H1 (cell line): ENCODE measurements at regions not wholly inside any gene's neighbourhood (a gene's known extent, or its start where the extent isn't known, plus 50 kb on each side); places are given as distances from the start of the nearest gene placed in this dataset.

Experiments used
- CTCF ChIA-PET: fragments of 300-600 bp; sonication (Branson Sonifier 250); formaldehyde crosslinking; loops from one replicate; lab custom pipeline; 2021; ENCODE audit not compliant: partially characterized antibody; lab: Charles Lee
- POLR2A ChIA-PET: fragments of 300-600 bp; sonication (Branson Sonifier 250); formaldehyde crosslinking; loops from one replicate; lab custom pipeline; 2021; ENCODE audit warnings: inconsistent platforms; ENCODE audit not compliant: partially characterized antibody; lab: Charles Lee
- DNase-seq, 2 experiments: peaks; one replicate each; pipeline versions ENCODE4 v3.0.0 to v3.0.0-alpha.2; 2010 to 2022; ENCODE audit warnings: low spot score in 2 of 2, low read depth in 1 of 2, mixed read lengths in 1 of 2
- FAIRE-seq: peaks from 2 replicates; lab custom pipeline; 2011; peaks lifted over from hg19 to GRCh38; lab: Jason Lieb, UNC
- H2AFZ ChIP-seq: 2 replicates; pipeline ENCODE4 v1.8.1; 2012; ENCODE audit warnings: low read length, inconsistent platforms
- H2AK5ac ChIP-seq: 2 replicates; pipeline ENCODE4 v1.6.1; 2013; ENCODE audit warnings: low read depth, low read length
- H2BK120ac ChIP-seq: replicated peaks from 2 replicates; pipeline ENCODE3; 2013; ENCODE audit warnings: low read depth, low read length, inconsistent platforms
- H2BK12ac ChIP-seq: 2 replicates; pipeline ENCODE4 v1.6.1; 2013; ENCODE audit warnings: low read depth, low read length
- H2BK15ac ChIP-seq: 2 replicates; pipeline ENCODE4 v1.6.1; 2013; ENCODE audit warnings: low read length
- H2BK20ac ChIP-seq: 2 replicates; pipeline ENCODE4 v1.6.1; 2013; ENCODE audit warnings: low read length
- H2BK5ac ChIP-seq: 2 replicates; pipeline ENCODE4 v1.6.1; 2013; ENCODE audit warnings: low read depth, low read length
- H3K14ac ChIP-seq: 2 replicates; pipeline ENCODE4 v1.6.1; 2013; ENCODE audit warnings: inconsistent platforms; ENCODE audit not compliant: insufficient read length
- H3K18ac ChIP-seq: 2 replicates; pipeline ENCODE4 v1.6.1; 2013; ENCODE audit warnings: low read length; ENCODE audit errors: extremely low read depth
- H3K23ac ChIP-seq: 2 replicates; pipeline ENCODE4 v1.6.1; 2013; ENCODE audit warnings: inconsistent platforms; ENCODE audit not compliant: insufficient read length
- H3K23me2 ChIP-seq: 2 replicates; pipeline ENCODE4 v1.6.1; 2013; ENCODE audit warnings: low read depth, low read length
- H3K27ac ChIP-seq: 2 replicates; pipeline ENCODE4 v1.6.1; 2011; ENCODE audit warnings: low read depth, low read length, inconsistent platforms
- H3K27me3 ChIP-seq, 4 experiments: replicated peaks in 1 of 4; 1 replicate in 1 of 4; 2 replicates in 3 of 4; pipeline versions ENCODE4 v1.6.1 to v1.8.1; 2011 to 2013; ENCODE audit warnings: low read length in 3 of 4, mild to moderate bottlenecking in 3 of 4, inconsistent platforms in 2 of 4, mixed read lengths in 2 of 4, moderate library complexity in 1 of 4; ENCODE audit not compliant: control insufficient read depth in 3 of 4, insufficient read depth in 3 of 4; ENCODE audit errors: extremely low read depth in 1 of 4
- H3K36me3 ChIP-seq, 4 experiments: 2 replicates each; pipeline versions ENCODE4 v1.6.1 to v1.8.1; 2011 to 2013; ENCODE audit warnings: mild to moderate bottlenecking in 4 of 4, low read length in 3 of 4, moderate library complexity in 2 of 4, control low read depth in 1 of 4, inconsistent platforms in 1 of 4; ENCODE audit not compliant: insufficient read depth in 4 of 4, control insufficient read depth in 2 of 4
- H3K4ac ChIP-seq: replicated peaks from 2 replicates; pipeline ENCODE3; 2013; ENCODE audit warnings: low read length, low read depth, mixed read lengths, inconsistent platforms; ENCODE audit not compliant: insufficient read length
- H3K4me1 ChIP-seq, 4 experiments: replicated peaks in 1 of 4; 1 replicate in 1 of 4; 2 replicates in 3 of 4; pipeline versions ENCODE4 v1.6.1 to v1.8.1; 2011 to 2013; ENCODE audit warnings: low read length in 3 of 4, inconsistent platforms in 2 of 4, mixed read lengths in 1 of 4; ENCODE audit not compliant: insufficient read depth in 4 of 4, control insufficient read depth in 3 of 4
- H3K4me2 ChIP-seq, 2 experiments: 2 replicates each; pipeline versions ENCODE4 v1.6.1 to v1.8.1; 2011 to 2013; ENCODE audit warnings: low read depth in 2 of 2, low read length in 2 of 2, control low read depth in 1 of 2, inconsistent platforms in 1 of 2, mild to moderate bottlenecking in 1 of 2; ENCODE audit not compliant: insufficient read depth in 1 of 2
- H3K4me3 ChIP-seq, 4 experiments: fragments of 200-600, 300-600 bp in 1 of 4; sonication (generic), shearing (Covaris generic), sonication (Bioruptor Twin) in 1 of 4; 2 replicates each; pipeline versions ENCODE4 v1.5.1 to v1.8.1; 2011 to 2016; ENCODE audit warnings: low read length in 4 of 4, low read depth in 3 of 4, control low read depth in 2 of 4, inconsistent platforms in 2 of 4, mild to moderate bottlenecking in 2 of 4, mixed read lengths in 1 of 4, moderate library complexity in 1 of 4; ENCODE audit not compliant: insufficient read depth in 2 of 4; ENCODE audit errors: extremely low read depth in 1 of 4
- H3K56ac ChIP-seq: replicated peaks from 2 replicates; pipeline ENCODE3; 2013; ENCODE audit warnings: low read depth, mild to moderate bottlenecking, mixed read lengths, low read length, inconsistent platforms; ENCODE audit not compliant: insufficient read length
- H3K79me1 ChIP-seq: 2 replicates; pipeline ENCODE4 v1.6.1; 2013; ENCODE audit warnings: low read depth, low read length, control low read depth
- H3K79me2 ChIP-seq, 2 experiments: 2 replicates each; pipeline versions ENCODE4 v1.6.1 to v1.8.1; 2012 to 2013; ENCODE audit warnings: low read length in 2 of 2, mild to moderate bottlenecking in 2 of 2, inconsistent platforms in 1 of 2; ENCODE audit not compliant: insufficient read depth in 2 of 2, control insufficient read depth in 1 of 2
- H3K9ac ChIP-seq, 4 experiments: replicated peaks in 1 of 4; 1 replicate in 1 of 4; 2 replicates in 3 of 4; pipeline versions ENCODE4 v1.6.1 to v1.8.1; 2011 to 2013; ENCODE audit warnings: low read depth in 3 of 4, low read length in 3 of 4, control low read depth in 2 of 4, mild to moderate bottlenecking in 2 of 4, moderate library complexity in 2 of 4, inconsistent platforms in 1 of 4; ENCODE audit errors: extremely low read depth in 1 of 4
- H3K9me3 ChIP-seq, 2 experiments: 2 replicates each; pipeline versions ENCODE4 v1.6.1 to v1.8.1; 2012 to 2013; ENCODE audit warnings: mild to moderate bottlenecking in 2 of 2, moderate library complexity in 2 of 2, control low read depth in 1 of 2, inconsistent platforms in 1 of 2, low read depth in 1 of 2, low read length in 1 of 2, mixed read lengths in 1 of 2; ENCODE audit not compliant: insufficient read depth in 2 of 2
- H4K20me1 ChIP-seq, 2 experiments: replicated peaks in 1 of 2; 2 replicates each; pipeline versions ENCODE3 to v1.8.1; 2011 to 2013; ENCODE audit warnings: inconsistent platforms in 2 of 2, low read length in 2 of 2, mild to moderate bottlenecking in 1 of 2; ENCODE audit not compliant: insufficient read depth in 2 of 2, control insufficient read depth in 1 of 2
- H4K5ac ChIP-seq: 2 replicates; pipeline ENCODE4 v1.6.1; 2013; ENCODE audit warnings: low read length, low read depth, mixed read lengths, inconsistent platforms; ENCODE audit not compliant: insufficient read length
- H4K8ac ChIP-seq: 2 replicates; pipeline ENCODE4 v1.8.0; 2013; ENCODE audit warnings: mild to moderate bottlenecking, moderate library complexity, low read length, inconsistent platforms; ENCODE audit not compliant: insufficient read depth; ENCODE audit errors: extremely low read depth
- H4K91ac ChIP-seq: replicated peaks from 2 replicates; pipeline ENCODE3; 2013; ENCODE audit warnings: low read length, mixed read lengths, inconsistent platforms; ENCODE audit not compliant: insufficient read length
- BRCA1 ChIP-seq: IDR thresholded peaks from 2 replicates; pipeline ENCODE4 v1.6.1; 2012; ENCODE audit warnings: low read depth, low read length, improper control_type of control experiment
- CBX5 ChIP-seq: fragments of 300-800, 300-1000 bp; sonication (generic); IDR thresholded peaks from 2 replicates; pipeline ENCODE4 v1.7.1; 2016; ENCODE audit warnings: antibody characterized with exemption, low read length, low read depth
- CBX8 ChIP-seq: fragments of 300-800, 300-1000 bp; sonication (generic); IDR thresholded peaks from 2 replicates; pipeline ENCODE4 v1.7.1; 2016; ENCODE audit warnings: low read depth, low read length, borderline replicate concordance
- CTBP2 ChIP-seq: IDR thresholded peaks from 2 replicates; pipeline ENCODE4 v1.7.0; 2011; ENCODE audit warnings: borderline replicate concordance, mild to moderate bottlenecking, moderate library complexity, mixed read lengths, low read length; ENCODE audit not compliant: insufficient read depth, insufficient read length
- GTF2F1 ChIP-seq: IDR thresholded peaks from 2 replicates; pipeline ENCODE4 v1.6.1; 2012; ENCODE audit warnings: low read depth, low read length, improper control_type of control experiment, borderline replicate concordance
- HDAC6 ChIP-seq: IDR thresholded peaks from one replicate; pipeline ENCODE4 v1.7.1; 2012; ENCODE audit warnings: low read depth, mild to moderate bottlenecking, inconsistent platforms, low read length, moderate library complexity
- JUN ChIP-seq: IDR thresholded peaks from 2 replicates; pipeline ENCODE4 v1.6.1; 2011; ENCODE audit warnings: low read depth, mild to moderate bottlenecking, improper control_type of control experiment, low read length
- RAD21 ChIP-seq, 2 experiments: IDR thresholded peaks in 1 of 2; conservative IDR thresholded peaks in 1 of 2; 2 replicates each; pipeline ENCODE4 v1.6.1; 2011; ENCODE audit warnings: low read depth in 2 of 2, low read length in 2 of 2, improper control_type of control experiment in 1 of 2, inconsistent platforms in 1 of 2, mild to moderate bottlenecking in 1 of 2, moderate library complexity in 1 of 2
- SAP30 ChIP-seq: fragments of 300-600 bp; sonication (generic); IDR thresholded peaks from 2 replicates; pipeline ENCODE4 v1.7.1; 2012; ENCODE audit warnings: low read length, moderate library complexity, mild to moderate bottlenecking, inconsistent platforms; ENCODE audit not compliant: insufficient read depth, insufficient replicate concordance
- SIX5 ChIP-seq: IDR thresholded peaks from 2 replicates; pipeline ENCODE4 v1.6.1; 2011; ENCODE audit warnings: mild to moderate bottlenecking, low read depth, low read length
- SP1 ChIP-seq: IDR thresholded peaks from 2 replicates; pipeline ENCODE4 v1.6.1; 2011; ENCODE audit warnings: low read depth, low read length
- SP4 ChIP-seq: IDR thresholded peaks from 2 replicates; pipeline ENCODE4 v1.6.1; 2012; ENCODE audit warnings: low read length, inconsistent platforms
- TAF1 ChIP-seq: IDR thresholded peaks from 2 replicates; pipeline ENCODE4 v1.6.1; 2011; ENCODE audit warnings: mild to moderate bottlenecking, low read depth, low read length
- TEAD4 ChIP-seq: IDR thresholded peaks from 2 replicates; pipeline ENCODE4 v1.6.1; 2012; ENCODE audit warnings: low read depth, low read length, inconsistent platforms, mixed read lengths
- WGBS, 2 experiments: shearing (Covaris generic) in 1 of 2; methylation state at CpG; one replicate each; pipeline versions ENCODE4 v1.1.6 to v1.1.7; 2013 to 2015; ENCODE audit warnings: low lambda C conversion rate in 2 of 2, mixed read lengths in 2 of 2, inconsistent platforms in 1 of 2, low coverage in 1 of 2, missing lambda C conversion rate in 1 of 2; ENCODE audit not compliant: insufficient replicate concordance in 2 of 2, insufficient coverage in 1 of 2, insufficient read length in 1 of 2; ENCODE audit errors: extremely low coverage in 1 of 2, missing lambda C conversion rate in 1 of 2; 5-methylcytosine and 5-hydroxymethylcytosine counted together

DNA sequence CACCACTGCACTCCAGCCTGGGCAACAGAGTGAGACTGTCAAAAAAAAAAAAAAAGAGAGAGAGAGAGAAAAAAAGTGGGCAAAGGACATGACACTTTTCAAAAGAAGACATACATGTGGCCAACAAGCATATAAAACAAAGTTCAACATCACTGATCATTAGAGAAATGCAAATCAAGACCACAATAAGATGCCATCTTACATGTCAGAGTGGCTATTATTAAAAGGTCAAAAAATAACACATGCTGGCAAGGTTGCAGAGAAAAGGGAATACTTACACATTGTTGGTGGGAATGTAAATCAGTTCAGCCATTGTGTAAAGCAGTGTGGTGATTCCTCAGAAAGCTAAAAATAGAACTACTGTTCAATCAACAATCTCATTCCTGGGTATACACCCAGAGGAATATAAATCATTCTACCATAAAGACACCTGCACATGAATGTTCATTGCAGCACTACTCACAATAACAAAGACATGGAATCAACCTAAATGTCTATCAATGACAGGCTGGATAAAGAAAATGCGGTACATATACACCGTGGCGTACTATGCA lies 94.9 kb upstream of the TRIM2 start:
- Histone ChIP-seq H3K4me2 (no peak overlapping the region), H3K27me3 (no peaks in the 10 kb centered on the region; a peak in 1 of 7 replicates), H4K91ac (no peak overlapping the region), H2BK120ac (no peak overlapping the region), H3K14ac (no peak overlapping the region), H2BK5ac (no peak overlapping the region), H3K79me2 (no peaks in the 10 kb centered on the region), H3K27ac (no peak overlapping the region), H2AFZ (no peak overlapping the region), H3K9ac (no peak overlapping the region), H2BK15ac (no peak overlapping the region), H3K23me2 (no peaks in the 10 kb centered on the region), H3K36me3 (no peaks in the 10 kb centered on the region), H2BK20ac (no peak overlapping the region), H4K5ac (no peak overlapping the region), H3K56ac (no peak overlapping the region), H3K4me1 (peaks cover 0 to 4% (median 0%) of the 10 kb centered on the region in 4 experiments; a peak in 1 of 7 replicates), H3K18ac (no peak overlapping the region), H3K9me3 (no peaks in the 10 kb centered on the region), H3K4me3 (no peak overlapping the region), H3K4ac (no peak overlapping the region), H3K23ac (no peak overlapping the region), H2AK5ac (no peak overlapping the region), H4K20me1 (no peaks in the 10 kb centered on the region), H3K79me1 (no peaks in the 10 kb centered on the region), H2BK12ac (no peak overlapping the region), H4K8ac (no peak overlapping the region)
- FAIRE-seq (no peak), DNase-seq (no peak)
- WGBS, 2 experiments: 91% methylated on average over 3 of the region's 3 CpGs; no CpG with 5 or more reads in 1 of the 2 experiments
- ChIA-PET POLR2A (no interaction called here), CTCF (interaction anchor here (0.9 to 10.3 kb wide), 6 partner anchors 9 to 33 kb away, joined by 3 to 72 read pairs (median 4); no protein-coding TSS in a partner anchor)
- no peak for TF ChIP-seq SIX5
- no peak for TF ChIP-seq HDAC6
- no peak for TF ChIP-seq BRCA1
- TF ChIP-seq RAD21 (IDR thresholded peaks at IDR 0.05 in 1 of 2, conservative IDR thresholded peaks at IDR 0.05 in 1 of 2; ENCODE audit: low read depth in 2 of 2, low read length in 2 of 2): no peak
- TF ChIP-seq SAP30: no peak
- no peak for TF ChIP-seq SP1
- TF ChIP-seq TEAD4: no peak
- TF ChIP-seq JUN: no peak
- no peak for TF ChIP-seq CBX5
- no peak for TF ChIP-seq CTBP2
- TF ChIP-seq SP4: no peak
- TF ChIP-seq GTF2F1: no peak
- TF ChIP-seq CBX8: no peak
- TF ChIP-seq TAF1: no peak
